ENCODE measurements at regions not wholly inside any gene's neighbourhood (a gene's known extent, or its start where the extent isn't known, plus 50 kb on each side); places are given as distances from the start of the nearest gene placed in this dataset.
A peak's percentile ranks its signal among the peaks of the same experiment; 100 is the strongest.

- intact Hi-C loops (cut with DNase I) = no loop called here
Measured at GRCh38 chr10:88207121-88207546, 343.7 kb downstream of the PTEN start.

GRCh38 chr10:88209231-88209630 lies 345.8 kb downstream of the PTEN start:
- Histone ChIP-seq H3K27me3 (ENCODE audit: control insufficient read depth, insufficient read depth) (no peaks in the 10 kb centered on the region), H3K4me3 (ENCODE audit: low read length) (no peak overlapping the region), H3K4me1 (ENCODE audit: control insufficient read depth, insufficient read depth, low read length) (peaks cover 3% of the 10 kb centered on the region), H3K9me3 (ENCODE audit: control insufficient read depth, low read length) (no peaks in the 10 kb centered on the region), H3K27ac (ENCODE audit: low read length) (no peak overlapping the region)
- DNase-seq (no peak), ATAC-seq (no peak)
- intact Hi-C loops (cut with DNase I) = no loop called here
- WGBS = 91% methylated on average over 4 of the region's 4 CpGs

More at GRCh38 chr10:88207121-88207546, 343.7 kb downstream of the PTEN start:
- ATAC-seq = no peak
- WGBS = 61% methylated on average over 3 of the region's 3 CpGs
- Histone ChIP-seq H3K4me1 (ENCODE audit: control insufficient read depth, insufficient read depth, low read length) (peaks cover 3% of the 10 kb centered on the region), H3K27me3 (ENCODE audit: control insufficient read depth, insufficient read depth) (no peaks in the 10 kb centered on the region), H3K9me3 (ENCODE audit: control insufficient read depth, low read length) (no peaks in the 10 kb centered on the region), H3K4me3 (ENCODE audit: low read length) (no peak overlapping the region), H3K27ac (ENCODE audit: low read length) (no peak overlapping the region)
- DNase-seq = no peak

GRCh38 chr10:88209837-88210561 lies 346.6 kb downstream of the PTEN start:
- DNase-seq (peak in 2 of 3 donors; percentile 28 to 32), ATAC-seq (peak; percentile 14 to 52)
- intact Hi-C loops (cut with DNase I) = no loop called here
- no peaks in the 10 kb centered on the region for H3K9me3 ChIP-seq (ENCODE audit: control insufficient read depth, low read length)
- no peak overlapping the region for H3K4me3 ChIP-seq (ENCODE audit: low read length)
- peaks cover 3% of the 10 kb centered on the region for H3K4me1 ChIP-seq (ENCODE audit: control insufficient read depth, insufficient read depth, low read length)
- 83% methylated on average over 5 of the region's 5 CpGs for WGBS
- no peaks in the 10 kb centered on the region for H3K27me3 ChIP-seq (ENCODE audit: control insufficient read depth, insufficient read depth)
- H3K27ac ChIP-seq (ENCODE audit: low read length) = no peak overlapping the region

GRCh38 chr10:88211230-88211629 lies 347.8 kb downstream of the PTEN start:
- DNase-seq (no peak), ATAC-seq (no peak)
- H3K27ac ChIP-seq (ENCODE audit: low read length) = no peak overlapping the region
- peaks cover 3% of the 10 kb centered on the region for H3K4me1 ChIP-seq (ENCODE audit: control insufficient read depth, insufficient read depth, low read length)
- 95% methylated on average over 1 of the region's 1 CpG for WGBS
- H3K9me3 ChIP-seq (ENCODE audit: control insufficient read depth, low read length) = no peaks in the 10 kb centered on the region
- no peak overlapping the region for H3K4me3 ChIP-seq (ENCODE audit: low read length)
- intact Hi-C loops (cut with DNase I) = no loop called here
- no peaks in the 10 kb centered on the region for H3K27me3 ChIP-seq (ENCODE audit: control insufficient read depth, insufficient read depth)

- intact Hi-C loops (cut with DNase I) = no loop called here
- ATAC-seq = no peak
Measured at GRCh38 chr10:88212069-88212468, 348.6 kb downstream of the PTEN start.

GRCh38 chr10:88213065-88213605 lies 349.7 kb downstream of the PTEN start:
- Histone ChIP-seq H3K4me1 (ENCODE audit: control insufficient read depth, insufficient read depth, low read length) (peaks cover 3% of the 10 kb centered on the region), H3K9me3 (ENCODE audit: control insufficient read depth, low read length) (no peaks in the 10 kb centered on the region), H3K27me3 (ENCODE audit: control insufficient read depth, insufficient read depth) (no peaks in the 10 kb centered on the region), H3K4me3 (ENCODE audit: low read length) (no peak overlapping the region), H3K27ac (ENCODE audit: low read length) (no peak overlapping the region)
- DNase-seq (no peak), ATAC-seq (no peak)
- 82% methylated on average over 6 of the region's 6 CpGs for WGBS
- intact Hi-C loops (cut with DNase I) = no loop called here

More at GRCh38 chr10:88212069-88212468, 348.6 kb downstream of the PTEN start:
- Histone ChIP-seq H3K9me3 (ENCODE audit: control insufficient read depth, low read length) (no peaks in the 10 kb centered on the region), H3K27me3 (ENCODE audit: control insufficient read depth, insufficient read depth) (no peaks in the 10 kb centered on the region), H3K4me3 (ENCODE audit: low read length) (no peak overlapping the region), H3K27ac (ENCODE audit: low read length) (no peak overlapping the region), H3K4me1 (ENCODE audit: control insufficient read depth, insufficient read depth, low read length) (peaks cover 3% of the 10 kb centered on the region)
- no peak for DNase-seq

GRCh38 chr10:88216976-88217375 lies 353.6 kb downstream of the PTEN start:
- Histone ChIP-seq H3K4me1 (ENCODE audit: control insufficient read depth, insufficient read depth, low read length) (no peaks in the 10 kb centered on the region), H3K27ac (ENCODE audit: low read length) (no peak overlapping the region), H3K9me3 (ENCODE audit: control insufficient read depth, low read length) (no peaks in the 10 kb centered on the region), H3K27me3 (ENCODE audit: control insufficient read depth, insufficient read depth) (no peaks in the 10 kb centered on the region), H3K4me3 (ENCODE audit: low read length) (no peak overlapping the region)
- DNase-seq = no peak
- intact Hi-C loops (cut with DNase I) = no loop called here
- WGBS = 81% methylated on average over 3 of the region's 3 CpGs
- ATAC-seq = no peak

- intact Hi-C loops (cut with DNase I) = no loop called here
- 75% methylated on average over 3 of the region's 3 CpGs for WGBS
- no peak overlapping the region for H3K27ac ChIP-seq (ENCODE audit: low read length)
- ATAC-seq (peak in 1 of 2 donors; percentile 14), DNase-seq (no peak)
- H3K9me3 ChIP-seq (ENCODE audit: control insufficient read depth, low read length) = no peaks in the 10 kb centered on the region
- H3K4me1 ChIP-seq (ENCODE audit: control insufficient read depth, insufficient read depth, low read length) = no peaks in the 10 kb centered on the region
- H3K27me3 ChIP-seq (ENCODE audit: control insufficient read depth, insufficient read depth) = no peaks in the 10 kb centered on the region
- H3K4me3 ChIP-seq (ENCODE audit: low read length) = no peak overlapping the region
Measured at GRCh38 chr10:88218362-88218761, 354.9 kb downstream of the PTEN start.

GRCh38 chr10:88219753-88220152 lies 356.3 kb downstream of the PTEN start:
- Histone ChIP-seq H3K27me3 (ENCODE audit: control insufficient read depth, insufficient read depth) (no peaks in the 10 kb centered on the region), H3K27ac (ENCODE audit: low read length) (no peak overlapping the region), H3K4me3 (ENCODE audit: low read length) (no peak overlapping the region), H3K9me3 (ENCODE audit: control insufficient read depth, low read length) (no peaks in the 10 kb centered on the region), H3K4me1 (ENCODE audit: control insufficient read depth, insufficient read depth, low read length) (no peaks in the 10 kb centered on the region)
- DNase-seq (no peak), ATAC-seq (no peak)
- intact Hi-C loops (cut with DNase I) = no loop called here
- 91% methylated on average over 2 of the region's 2 CpGs for WGBS

- no peaks in the 10 kb centered on the region for H3K4me1 ChIP-seq (ENCODE audit: control insufficient read depth, insufficient read depth, low read length)
- ATAC-seq (no peak), DNase-seq (no peak)
- intact Hi-C loops (cut with DNase I) = no loop called here
- H3K27ac ChIP-seq (ENCODE audit: low read length) = no peak overlapping the region
- 79% methylated on average over 6 of the region's 6 CpGs for WGBS
- no peaks in the 10 kb centered on the region for H3K27me3 ChIP-seq (ENCODE audit: control insufficient read depth, insufficient read depth)
- H3K4me3 ChIP-seq (ENCODE audit: low read length) = no peak overlapping the region
- no peaks in the 10 kb centered on the region for H3K9me3 ChIP-seq (ENCODE audit: control insufficient read depth, low read length)
Measured at GRCh38 chr10:88221010-88221973, 357.9 kb downstream of the PTEN start.

- Histone ChIP-seq H3K9me3 (ENCODE audit: control insufficient read depth, low read length) (no peaks in the 10 kb centered on the region), H3K27me3 (ENCODE audit: control insufficient read depth, insufficient read depth) (no peaks in the 10 kb centered on the region), H3K27ac (ENCODE audit: low read length) (no peak overlapping the region), H3K4me1 (ENCODE audit: control insufficient read depth, insufficient read depth, low read length) (peaks cover 4% of the 10 kb centered on the region), H3K4me3 (ENCODE audit: low read length) (no peak overlapping the region)
- ATAC-seq (no peak), DNase-seq (no peak)
- intact Hi-C loops (cut with DNase I) = no loop called here
- WGBS = 75% methylated on average over 1 of the region's 1 CpG
Measured at GRCh38 chr10:88222881-88223280, 359.5 kb downstream of the PTEN start.

Data from right cardiac atrium (tissue), 5 donors.